ENCODE measurements at regions not wholly inside any gene's neighbourhood (a gene's known extent, or its start where the extent isn't known, plus 50 kb on each side); places are given as distances from the start of the nearest gene placed in this dataset.
"Not testable (repeated sequence)": the region's sequence is repeated elsewhere in the genome, so short reads cannot be mapped to it uniquely, and the experiment has no call there.

- H3K27ac Mint-ChIP-seq = no peak overlapping the region
Measured at GRCh38 chr20:22063753-22064152, 358.3 kb downstream of the PAX1 start.

DNA sequence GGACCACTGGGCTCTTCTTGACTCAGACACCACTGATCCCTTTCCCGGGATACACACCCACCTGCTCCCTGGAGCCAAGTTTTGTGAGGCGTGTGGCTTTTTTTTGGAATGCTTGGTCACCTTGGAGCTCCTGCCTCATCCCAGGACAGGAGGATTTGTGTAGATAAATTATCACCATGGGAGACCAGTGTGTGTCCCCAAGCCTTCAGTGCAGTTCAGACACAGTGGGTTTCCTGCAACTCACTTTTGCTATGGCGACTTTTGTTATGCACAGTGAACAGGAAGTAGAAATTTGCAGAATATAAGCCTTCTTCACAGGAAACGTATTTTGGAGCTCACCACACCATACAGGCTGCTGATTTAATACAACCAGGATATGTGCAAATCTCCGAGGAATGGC lies 357.4 kb downstream of the PAX1 start:
- no peak overlapping the region for H3K27ac Mint-ChIP-seq

More at GRCh38 chr20:22063753-22064152, 358.3 kb downstream of the PAX1 start:
- Mint-ChIP-seq H3K9me3 (peaks cover 27% of the 10 kb centered on the region), H3K27me3 (no peaks in the 10 kb centered on the region), H3K4me3 (no peak overlapping the region), H3K4me1 (no peaks in the 10 kb centered on the region), H3K36me3 (no peaks in the 10 kb centered on the region)
- DNase-seq = no peak
- CTCF ChIA-PET = no interaction called here

GRCh38 chr20:22060610-22061009 lies 355.1 kb downstream of the PAX1 start:
- DNase-seq = no peak
- H3K27me3 Mint-ChIP-seq = no peaks in the 10 kb centered on the region
- no peak overlapping the region for H3K27ac Mint-ChIP-seq
- H3K9me3 Mint-ChIP-seq = peaks cover 25% of the 10 kb centered on the region
- no peak overlapping the region for H3K4me3 Mint-ChIP-seq
- no peaks in the 10 kb centered on the region for H3K4me1 Mint-ChIP-seq
- CTCF ChIA-PET = no interaction called here
- no peaks in the 10 kb centered on the region for H3K36me3 Mint-ChIP-seq

More for the DNA sequence above, 357.4 kb downstream of the PAX1 start:
- no peak for DNase-seq
- no peaks in the 10 kb centered on the region for H3K4me1 Mint-ChIP-seq
- CTCF ChIA-PET = no interaction called here
- H3K4me3 Mint-ChIP-seq = no peak overlapping the region
- no peaks in the 10 kb centered on the region for H3K36me3 Mint-ChIP-seq
- H3K27me3 Mint-ChIP-seq = no peaks in the 10 kb centered on the region
- H3K9me3 Mint-ChIP-seq = peaks cover 27% of the 10 kb centered on the region

- H3K9me3 Mint-ChIP-seq = peaks cover 18% of the 10 kb centered on the region
- H3K27ac Mint-ChIP-seq = no peak overlapping the region
- CTCF ChIA-PET = no interaction called here
- no peak for DNase-seq
- H3K36me3 Mint-ChIP-seq = no peaks in the 10 kb centered on the region
- no peaks in the 10 kb centered on the region for H3K27me3 Mint-ChIP-seq
- H3K4me1 Mint-ChIP-seq = no peaks in the 10 kb centered on the region
- no peak overlapping the region for H3K4me3 Mint-ChIP-seq
Measured at GRCh38 chr20:22058746-22059145, 353.3 kb downstream of the PAX1 start.

GRCh38 chr20:22055981-22056380 lies 350.5 kb downstream of the PAX1 start:
- CTCF ChIA-PET = no interaction called here
- peaks cover 13% of the 10 kb centered on the region for H3K9me3 Mint-ChIP-seq
- no peak overlapping the region for H3K27ac Mint-ChIP-seq
- no peak overlapping the region for H3K4me3 Mint-ChIP-seq
- no peak for DNase-seq
- no peaks in the 10 kb centered on the region for H3K36me3 Mint-ChIP-seq
- no peaks in the 10 kb centered on the region for H3K27me3 Mint-ChIP-seq
- H3K4me1 Mint-ChIP-seq = no peaks in the 10 kb centered on the region

DNA sequence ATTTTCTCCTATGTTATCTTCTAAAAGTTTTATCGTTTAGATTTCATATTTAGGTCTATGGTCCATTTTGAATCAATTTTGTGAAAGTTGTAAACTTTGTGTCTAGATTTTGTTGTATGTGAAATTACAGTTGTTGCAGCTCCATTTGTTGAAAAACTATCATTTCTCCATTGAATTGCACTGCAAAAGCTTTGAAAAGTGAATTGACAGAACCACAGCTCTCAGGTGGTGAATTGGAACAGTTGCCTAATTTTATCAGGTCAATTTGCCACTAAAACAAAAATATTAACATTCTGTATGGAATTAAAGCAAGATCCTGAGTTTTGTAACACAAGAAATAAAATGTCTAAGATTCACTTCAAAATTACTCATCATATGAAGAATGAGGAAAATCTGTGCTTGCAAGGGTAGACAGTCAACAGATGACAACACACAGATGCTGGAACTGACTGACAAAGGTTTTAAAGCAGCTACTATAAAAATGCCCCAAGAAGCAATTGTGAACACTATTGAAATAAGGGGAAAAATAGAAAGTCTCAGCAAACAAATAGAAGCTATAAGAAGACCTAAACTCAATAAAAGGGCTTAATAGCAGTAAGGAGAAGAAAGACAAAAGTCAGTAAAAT lies 346.7 kb downstream of the PAX1 start:
- Mint-ChIP-seq H3K27me3 (no peaks in the 10 kb centered on the region), H3K4me3 (no peak overlapping the region), H3K27ac (no peak overlapping the region), H3K9me3 (peaks cover 16% of the 10 kb centered on the region), H3K36me3 (no peaks in the 10 kb centered on the region), H3K4me1 (no peaks in the 10 kb centered on the region)
- DNase-seq = no peak
- CTCF ChIA-PET = no interaction called here

DNA sequence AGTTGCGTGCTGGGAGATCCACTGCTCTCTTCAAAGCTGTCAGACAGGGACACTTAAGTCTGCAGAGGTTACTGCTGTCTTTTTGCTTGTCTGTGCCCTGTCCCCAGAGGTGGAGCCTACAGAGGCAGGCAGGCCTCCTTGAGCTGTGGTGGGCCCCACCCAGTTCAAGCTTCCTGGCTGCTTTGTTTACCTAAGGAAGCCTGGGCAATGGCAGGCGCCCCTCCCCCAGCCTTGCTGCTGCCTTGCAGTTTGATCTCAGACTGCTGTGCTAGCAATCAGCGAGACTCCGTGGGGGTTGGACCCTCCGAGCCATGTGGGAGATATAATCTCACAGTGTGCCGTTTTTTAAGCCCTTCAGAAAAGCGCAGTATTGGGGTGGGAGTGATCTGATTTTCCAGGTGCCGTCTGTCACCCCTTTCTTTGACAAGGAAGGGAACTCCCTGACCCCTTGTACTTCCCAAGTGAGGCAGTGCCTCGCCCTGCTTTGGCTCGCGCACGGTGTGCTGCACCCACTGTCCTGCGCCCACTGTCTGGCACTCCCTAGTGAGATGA lies 340.6 kb downstream of the PAX1 start:
- H3K27me3 Mint-ChIP-seq, H3K36me3 Mint-ChIP-seq, H3K4me3 Mint-ChIP-seq, DNase-seq, H3K27ac Mint-ChIP-seq, CTCF ChIA-PET, H3K4me1 Mint-ChIP-seq: not testable (repeated sequence)
- peaks cover 23% of the 10 kb centered on the region for H3K9me3 Mint-ChIP-seq

DNA sequence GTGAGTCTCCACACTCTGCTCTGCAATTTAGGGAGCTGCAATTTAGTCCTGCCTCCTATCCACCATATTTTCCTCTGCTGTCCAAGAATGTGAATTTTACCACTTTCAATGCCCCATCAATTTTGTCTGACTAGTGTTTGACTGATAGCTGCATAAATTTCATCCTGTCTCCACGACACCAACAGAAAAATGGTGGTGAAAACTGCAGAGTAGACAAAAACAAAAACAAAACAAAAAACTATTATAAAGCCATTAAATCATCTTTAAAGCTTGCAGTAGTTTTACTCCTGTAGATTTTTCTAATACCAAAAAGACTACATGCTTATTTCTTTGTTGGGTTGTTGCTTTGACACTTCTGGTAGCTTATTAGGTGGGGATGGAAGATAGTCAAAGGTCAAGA lies 322.0 kb downstream of the PAX1 start:
- H3K36me3 Mint-ChIP-seq = no peaks in the 10 kb centered on the region
- no peak overlapping the region for H3K27ac Mint-ChIP-seq
- CTCF ChIA-PET = no interaction called here
- peaks cover 15% of the 10 kb centered on the region for H3K9me3 Mint-ChIP-seq
- no peak for DNase-seq
- H3K4me1 Mint-ChIP-seq = no peaks in the 10 kb centered on the region
- no peak overlapping the region for H3K4me3 Mint-ChIP-seq
- H3K27me3 Mint-ChIP-seq = no peaks in the 10 kb centered on the region

- peaks cover 20% of the 10 kb centered on the region for H3K9me3 Mint-ChIP-seq
- no peaks in the 10 kb centered on the region for H3K36me3 Mint-ChIP-seq
- H3K27me3 Mint-ChIP-seq = no peaks in the 10 kb centered on the region
- DNase-seq = no peak
- H3K4me3 Mint-ChIP-seq = no peak overlapping the region
- no peaks in the 10 kb centered on the region for H3K4me1 Mint-ChIP-seq
- H3K27ac Mint-ChIP-seq = no peak overlapping the region
- CTCF ChIA-PET = no interaction called here
Measured at GRCh38 chr20:22020201-22020600, 314.7 kb downstream of the PAX1 start.

DNA sequence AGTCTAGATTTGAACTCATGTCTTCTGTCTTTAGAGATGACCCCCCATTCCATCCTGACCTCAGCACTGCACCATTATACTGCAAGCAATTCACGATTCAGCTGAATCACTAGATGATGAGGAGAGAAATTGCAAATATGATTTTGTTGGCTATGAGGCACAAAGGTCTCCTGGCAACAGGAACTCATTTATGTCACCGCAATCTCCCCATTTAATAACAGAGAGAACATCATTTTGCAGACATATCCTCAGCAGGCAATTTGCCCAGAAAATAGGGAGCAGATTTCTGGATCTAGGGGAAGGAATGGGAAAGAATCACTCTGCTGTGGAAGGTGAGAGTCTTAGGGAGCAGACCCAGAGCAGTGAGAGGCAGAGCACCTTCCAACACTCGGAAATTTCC lies 303.0 kb downstream of the PAX1 start:
- H3K27me3 Mint-ChIP-seq = no peaks in the 10 kb centered on the region
- no peak overlapping the region for H3K27ac Mint-ChIP-seq
- peaks cover 22% of the 10 kb centered on the region for H3K9me3 Mint-ChIP-seq
- no peak overlapping the region for H3K4me3 Mint-ChIP-seq
- H3K4me1 Mint-ChIP-seq = no peaks in the 10 kb centered on the region
- no peaks in the 10 kb centered on the region for H3K36me3 Mint-ChIP-seq
- DNase-seq = no peak
- CTCF ChIA-PET = no interaction called here

- H3K4me3 Mint-ChIP-seq = no peak overlapping the region
- H3K4me1 Mint-ChIP-seq = no peaks in the 10 kb centered on the region
- H3K9me3 Mint-ChIP-seq = peaks cover 25% of the 10 kb centered on the region
- no peaks in the 10 kb centered on the region for H3K27me3 Mint-ChIP-seq
- CTCF ChIA-PET = no interaction called here
- no peak for DNase-seq
- no peaks in the 10 kb centered on the region for H3K36me3 Mint-ChIP-seq
- no peak overlapping the region for H3K27ac Mint-ChIP-seq
Measured at GRCh38 chr20:22006306-22006705, 300.8 kb downstream of the PAX1 start.

GRCh38 chr20:22005535-22005934 lies 300.1 kb downstream of the PAX1 start:
- Mint-ChIP-seq H3K27me3 (no peaks in the 10 kb centered on the region), H3K4me3 (no peak overlapping the region), H3K4me1 (no peaks in the 10 kb centered on the region), H3K9me3 (peaks cover 20% of the 10 kb centered on the region), H3K27ac (no peak overlapping the region), H3K36me3 (no peaks in the 10 kb centered on the region)
- no peak for DNase-seq
- CTCF ChIA-PET = no interaction called here

GRCh38 chr20:22004946-22005345 lies 299.5 kb downstream of the PAX1 start:
- CTCF ChIA-PET = no interaction called here
- no peak for DNase-seq
- no peak overlapping the region for H3K27ac Mint-ChIP-seq
- H3K4me3 Mint-ChIP-seq = no peak overlapping the region
- H3K9me3 Mint-ChIP-seq = peaks cover 20% of the 10 kb centered on the region
- H3K4me1 Mint-ChIP-seq = no peaks in the 10 kb centered on the region
- no peaks in the 10 kb centered on the region for H3K36me3 Mint-ChIP-seq
- no peaks in the 10 kb centered on the region for H3K27me3 Mint-ChIP-seq

DNA sequence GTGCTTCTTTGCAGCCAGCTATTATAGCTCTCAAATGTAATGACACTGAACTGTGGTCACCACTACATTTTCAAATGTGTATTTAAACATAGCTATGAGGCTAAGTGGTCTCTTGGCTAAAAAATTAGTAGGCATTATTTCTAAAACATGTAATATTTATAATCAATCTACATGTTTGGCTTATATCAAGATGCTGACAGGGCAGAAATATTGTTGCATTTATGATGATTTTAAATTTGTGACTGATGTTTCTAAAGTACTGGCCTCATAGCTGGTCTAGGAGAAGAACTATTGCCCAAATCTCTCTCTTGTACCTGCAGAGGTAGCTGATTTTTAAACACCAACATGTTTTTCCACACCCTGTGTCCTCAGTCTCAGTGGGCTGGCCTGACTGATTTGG lies 298.2 kb downstream of the PAX1 start:
- no peaks in the 10 kb centered on the region for H3K27me3 Mint-ChIP-seq
- no peaks in the 10 kb centered on the region for H3K4me1 Mint-ChIP-seq
- no peak overlapping the region for H3K4me3 Mint-ChIP-seq
- peaks cover 16% of the 10 kb centered on the region for H3K9me3 Mint-ChIP-seq
- no peak overlapping the region for H3K27ac Mint-ChIP-seq
- H3K36me3 Mint-ChIP-seq = no peaks in the 10 kb centered on the region
- CTCF ChIA-PET = no interaction called here
- no peak for DNase-seq

DNA sequence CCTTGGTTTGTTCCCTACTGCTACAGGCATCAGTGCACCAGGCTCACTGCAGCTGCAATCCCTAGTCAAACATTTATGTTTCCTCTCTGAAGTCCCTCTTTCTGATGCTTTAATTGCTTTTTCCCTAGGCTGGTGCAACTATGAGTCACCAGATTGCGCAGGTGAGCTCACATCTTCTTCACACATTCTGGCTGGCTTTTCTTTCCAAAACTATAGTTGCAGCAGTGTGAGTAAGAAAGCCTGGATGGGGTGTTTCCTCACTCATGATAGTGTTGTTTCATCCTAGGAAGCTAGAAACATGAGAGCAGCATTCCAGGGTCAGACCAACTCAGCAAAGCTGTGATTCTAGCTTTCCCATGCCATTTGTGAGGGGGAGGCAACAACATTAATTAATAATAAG lies 296.4 kb downstream of the PAX1 start:
- no peaks in the 10 kb centered on the region for H3K4me1 Mint-ChIP-seq
- H3K4me3 Mint-ChIP-seq = no peak overlapping the region
- H3K9me3 Mint-ChIP-seq = peaks cover 7% of the 10 kb centered on the region
- DNase-seq = no peak
- no peaks in the 10 kb centered on the region for H3K27me3 Mint-ChIP-seq
- CTCF ChIA-PET = no interaction called here
- no peak overlapping the region for H3K27ac Mint-ChIP-seq
- no peaks in the 10 kb centered on the region for H3K36me3 Mint-ChIP-seq

DNA sequence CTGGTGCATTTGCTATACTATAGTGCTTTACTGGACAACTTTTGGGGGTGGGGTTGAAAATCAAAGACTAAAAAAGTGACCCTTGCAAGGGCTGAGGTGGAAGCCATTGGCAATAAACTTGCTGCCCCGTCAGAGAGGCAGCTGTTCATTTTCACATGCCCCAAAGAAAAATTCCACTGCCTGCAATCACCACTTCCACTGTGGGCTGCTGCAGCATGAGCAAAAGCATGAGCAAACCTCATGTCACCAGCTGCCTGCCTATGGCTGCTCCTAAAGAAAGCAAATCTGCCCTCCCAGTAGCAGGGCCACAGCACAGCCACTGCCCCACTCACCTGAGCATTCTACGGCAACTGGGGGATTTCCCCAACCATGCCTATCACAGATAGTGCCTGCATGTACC lies 290.0 kb downstream of the PAX1 start:
- Mint-ChIP-seq H3K27me3 (no peaks in the 10 kb centered on the region), H3K9me3 (peaks cover 6% of the 10 kb centered on the region), H3K4me1 (no peaks in the 10 kb centered on the region), H3K36me3 (no peaks in the 10 kb centered on the region), H3K27ac (no peak overlapping the region), H3K4me3 (no peak overlapping the region)
- CTCF ChIA-PET = no interaction called here
- DNase-seq = no peak
